ENCODE measurements at regions not wholly inside any gene's neighbourhood (a gene's known extent, or its start where the extent isn't known, plus 50 kb on each side); places are given as distances from the start of the nearest gene placed in this dataset.

- Histone ChIP-seq H3K4me1 (peaks cover 12 to 56% (median 21%) of the 10 kb centered on the region in 6 donors), H3K27me3 (replicated peaks in 1 of 7) (no peaks in the 10 kb centered on the region), H3K36me3 (no peaks in the 10 kb centered on the region), H3K4me3 (no peak overlapping the region), H3K27ac (peak overlapping the region; percentile 71 to 88 (median 83)), H3K9me3 (peaks cover 0 to 9% (median 7%) of the 10 kb centered on the region in 8 donors)
- intact Hi-C loops (cut with DNase I; ENCODE audit: low total_unique reads) = no loop called here
- DNase-seq = no peak
- WGBS, 5 donors = 60 to 68% (median 65%) methylated on average over 6 of the region's 6 CpGs
- TF ChIP-seq POLR2AphosphoS5 (IDR thresholded peaks at IDR 0.05) (peak in 1 of 3 donors; percentile 77), POLR2A (IDR thresholded peaks at IDR 0.05) (peak in 1 of 3 donors; percentile 23), CTCF (IDR thresholded peaks at IDR 0.05 in 8 of 11, conservative IDR thresholded peaks at IDR 0.05 in 3 of 11) (no peak)
These were observed 460.0 kb downstream of the FOXO1 start for GRCh38 chr13:40206241-40207000.

GRCh38 chr13:40207001-40207478 lies 459.4 kb downstream of the FOXO1 start:
- peaks cover 0 to 9% (median 7%) of the 10 kb centered on the region in 8 donors for H3K9me3 ChIP-seq
- H3K4me1 ChIP-seq = peaks cover 12 to 56% (median 21%) of the 10 kb centered on the region in 6 donors
- WGBS, 5 donors = 54 to 68% (median 60%) methylated on average over 6 of the region's 6 CpGs
- TF ChIP-seq POLR2AphosphoS5 (IDR thresholded peaks at IDR 0.05) (no peak), POLR2A (IDR thresholded peaks at IDR 0.05) (no peak), CTCF (IDR thresholded peaks at IDR 0.05 in 8 of 11, conservative IDR thresholded peaks at IDR 0.05 in 3 of 11) (no peak)
- peak overlapping the region; percentile 71 to 88 (median 83) for H3K27ac ChIP-seq
- H3K4me3 ChIP-seq = no peak overlapping the region
- H3K36me3 ChIP-seq = no peaks in the 10 kb centered on the region
- no peaks in the 10 kb centered on the region for H3K27me3 ChIP-seq (replicated peaks in 1 of 7)
- intact Hi-C loops (cut with DNase I; ENCODE audit: low total_unique reads) = no loop called here
- DNase-seq = no peak

GRCh38 chr13:40208517-40208916 lies 457.9 kb downstream of the FOXO1 start:
- H3K27me3 ChIP-seq (replicated peaks in 1 of 7) = no peaks in the 10 kb centered on the region
- H3K27ac ChIP-seq = peak overlapping the region in 4 of 8 donors; percentile 80 to 88 (median 84)
- no peak overlapping the region for H3K4me3 ChIP-seq
- H3K36me3 ChIP-seq = no peaks in the 10 kb centered on the region
- WGBS, 5 donors = 70 to 85% (median 80%) methylated on average over 4 of the region's 4 CpGs
- peaks cover 0 to 9% (median 7%) of the 10 kb centered on the region in 8 donors for H3K9me3 ChIP-seq
- DNase-seq = no peak
- no peak for TF ChIP-seq CTCF (IDR thresholded peaks at IDR 0.05 in 8 of 11, conservative IDR thresholded peaks at IDR 0.05 in 3 of 11)
- no peak for TF ChIP-seq POLR2A (IDR thresholded peaks at IDR 0.05)
- no peak for TF ChIP-seq POLR2AphosphoS5 (IDR thresholded peaks at IDR 0.05)
- intact Hi-C loops (cut with DNase I; ENCODE audit: low total_unique reads) = no loop called here
- H3K4me1 ChIP-seq = peaks cover 12 to 49% (median 21%) of the 10 kb centered on the region in 6 donors

DNA sequence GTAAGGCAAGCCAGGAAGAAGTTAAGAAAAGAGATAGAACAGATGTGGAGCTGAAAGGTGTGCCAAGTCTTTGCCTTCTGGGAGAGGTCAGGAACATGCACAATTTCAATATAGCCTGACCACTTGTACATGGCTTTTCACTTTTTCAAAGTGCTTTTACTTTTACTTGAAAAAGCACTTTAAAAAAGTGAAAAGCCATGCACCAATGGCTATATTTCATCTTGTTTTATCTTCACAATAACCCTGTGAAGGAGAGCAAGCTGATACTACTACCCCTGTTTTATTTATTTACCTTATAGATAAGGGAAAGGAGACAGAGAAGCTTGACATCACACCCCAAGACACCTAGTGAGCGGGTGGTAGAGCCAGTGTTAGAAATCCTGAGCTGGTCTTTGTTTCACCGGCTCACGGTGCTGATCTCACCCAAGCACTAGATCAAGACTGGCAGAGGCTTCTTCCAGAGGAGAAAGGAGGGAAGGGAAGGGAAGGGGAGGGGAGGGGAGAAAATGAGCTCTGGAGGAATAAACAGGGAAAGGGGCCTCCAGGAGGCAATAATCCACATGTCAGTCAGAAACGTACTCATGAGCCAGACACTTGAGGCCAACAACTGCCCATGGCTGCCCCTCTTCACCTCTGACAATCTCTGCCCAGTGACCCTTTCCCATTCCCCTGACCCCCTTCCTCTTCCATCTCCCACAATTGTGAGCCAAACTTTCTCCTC lies 455.4 kb downstream of the FOXO1 start:
- intact Hi-C loops (cut with DNase I; ENCODE audit: low total_unique reads) = no loop called here
- TF ChIP-seq CTCF (IDR thresholded peaks at IDR 0.05 in 8 of 11, conservative IDR thresholded peaks at IDR 0.05 in 3 of 11) (no peak), POLR2A (IDR thresholded peaks at IDR 0.05) (no peak), POLR2AphosphoS5 (IDR thresholded peaks at IDR 0.05) (no peak)
- peaks cover 12 to 39% (median 17%) of the 10 kb centered on the region in 6 donors for H3K4me1 ChIP-seq
- no peak overlapping the region for H3K4me3 ChIP-seq
- no peaks in the 10 kb centered on the region for H3K27me3 ChIP-seq (replicated peaks in 1 of 7)
- no peaks in the 10 kb centered on the region for H3K36me3 ChIP-seq
- no peaks in the 10 kb centered on the region for H3K9me3 ChIP-seq
- WGBS, 5 donors = 73 to 92% (median 82%) methylated on average over 4 of the region's 4 CpGs
- no peak for DNase-seq
- H3K27ac ChIP-seq = no peak overlapping the region
